ENCODE measurements at regions not wholly inside any gene's neighbourhood (a gene's known extent, or its start where the extent isn't known, plus 50 kb on each side); places are given as distances from the start of the nearest gene placed in this dataset.
"Not testable (repeated sequence)": the region's sequence is repeated elsewhere in the genome, so short reads cannot be mapped to it uniquely, and the experiment has no call there.

GRCh38 chr9:31394015-31394473, 990.4 kb upstream of the ACO1 start:
- H3K4me1 Mint-ChIP-seq, result peaks cover 18% of the 10 kb centered on the region
- H3K27ac Mint-ChIP-seq, result peak overlapping the region; percentile 42 to 73 (median 58)
- no peak overlapping the region for H3K4me3 Mint-ChIP-seq
- no peaks in the 10 kb centered on the region for H3K9me3 Mint-ChIP-seq
- no peaks in the 10 kb centered on the region for H3K27me3 Mint-ChIP-seq (ENCODE audit: low read depth)
- TF ChIP-seq CTCF (IDR thresholded peaks at IDR 0.05; ENCODE audit: unreplicated experiment in 3 of 3), result no peak
- H3K36me3 Mint-ChIP-seq (ENCODE audit: low read depth), result no peaks in the 10 kb centered on the region

GRCh38 chr9:31412081-31412480, 972.4 kb upstream of the ACO1 start:
- no peak for TF ChIP-seq CTCF (IDR thresholded peaks at IDR 0.05; ENCODE audit: unreplicated experiment in 3 of 3)
- H3K4me3 Mint-ChIP-seq, result no peak overlapping the region
- H3K27ac Mint-ChIP-seq, result no peak overlapping the region
- no peaks in the 10 kb centered on the region for H3K36me3 Mint-ChIP-seq (ENCODE audit: low read depth)
- peaks cover 5% of the 10 kb centered on the region for H3K9me3 Mint-ChIP-seq
- peaks cover 4% of the 10 kb centered on the region for H3K4me1 Mint-ChIP-seq
- H3K27me3 Mint-ChIP-seq (ENCODE audit: low read depth), result no peaks in the 10 kb centered on the region

GRCh38 chr9:31415164-31415563, 969.3 kb upstream of the ACO1 start:
- no peaks in the 10 kb centered on the region for H3K36me3 Mint-ChIP-seq (ENCODE audit: low read depth)
- TF ChIP-seq CTCF (IDR thresholded peaks at IDR 0.05; ENCODE audit: unreplicated experiment in 3 of 3), result no peak

GRCh38 chr9:31418419-31418818, 966.0 kb upstream of the ACO1 start:
- Mint-ChIP-seq H3K36me3 (ENCODE audit: low read depth) (no peaks in the 10 kb centered on the region), H3K9me3 (peaks cover 7% of the 10 kb centered on the region), H3K4me1 (peaks cover 4% of the 10 kb centered on the region), H3K4me3 (no peak overlapping the region), H3K27ac (no peak overlapping the region), H3K27me3 (ENCODE audit: low read depth) (no peaks in the 10 kb centered on the region)
- TF ChIP-seq CTCF (IDR thresholded peaks at IDR 0.05; ENCODE audit: unreplicated experiment in 3 of 3), result no peak

More at GRCh38 chr9:31415164-31415563, 969.3 kb upstream of the ACO1 start:
- peaks cover 10% of the 10 kb centered on the region for H3K9me3 Mint-ChIP-seq
- H3K27me3 Mint-ChIP-seq (ENCODE audit: low read depth), result no peaks in the 10 kb centered on the region
- H3K27ac Mint-ChIP-seq, result no peak overlapping the region
- H3K4me1 Mint-ChIP-seq, result peaks cover 4% of the 10 kb centered on the region
- no peak overlapping the region for H3K4me3 Mint-ChIP-seq

GRCh38 chr9:31443630-31444457, 940.6 kb upstream of the ACO1 start:
- peak overlapping the region; percentile 87 to 94 (median 90) for H3K27ac Mint-ChIP-seq
- not testable (repeated sequence) for H3K36me3 Mint-ChIP-seq (ENCODE audit: low read depth); H3K4me1 Mint-ChIP-seq; H3K9me3 Mint-ChIP-seq; H3K27me3 Mint-ChIP-seq (ENCODE audit: low read depth); H3K4me3 Mint-ChIP-seq

GRCh38 chr9:31445357-31445756, 939.1 kb upstream of the ACO1 start:
- Mint-ChIP-seq H3K9me3 (no peaks in the 10 kb centered on the region), H3K4me3 (no peak overlapping the region), H3K36me3 (ENCODE audit: low read depth) (no peaks in the 10 kb centered on the region), H3K4me1 (peaks cover 5% of the 10 kb centered on the region), H3K27ac (no peak overlapping the region), H3K27me3 (ENCODE audit: low read depth) (no peaks in the 10 kb centered on the region)
- no peak for TF ChIP-seq CTCF (IDR thresholded peaks at IDR 0.05; ENCODE audit: unreplicated experiment in 3 of 3)
